HPDE6-E6E7 (cell line): ENCODE measurements at regions not wholly inside any gene's neighbourhood (a gene's known extent, or its start where the extent isn't known, plus 50 kb on each side); places are given as distances from the start of the nearest gene placed in this dataset.
"Not testable (repeated sequence)": the region's sequence is repeated elsewhere in the genome, so short reads cannot be mapped to it uniquely, and the experiment has no call there.

Source experiments
- DNase-seq: peaks from one replicate; pipeline ENCODE4 v3.0.0; 2011; ENCODE audit warnings: missing footprints; ENCODE audit errors: extremely low spot score

GRCh38 chr13:34166406-34166805 is 348.5 kb downstream of the RFC3 start:
- no peak for DNase-seq

GRCh38 chr13:34167347-34167746 is 349.4 kb downstream of the RFC3 start:
- DNase-seq: no peak

- no peak for DNase-seq
Measured at GRCh38 chr13:34172048-34172447, 354.1 kb downstream of the RFC3 start.

DNA sequence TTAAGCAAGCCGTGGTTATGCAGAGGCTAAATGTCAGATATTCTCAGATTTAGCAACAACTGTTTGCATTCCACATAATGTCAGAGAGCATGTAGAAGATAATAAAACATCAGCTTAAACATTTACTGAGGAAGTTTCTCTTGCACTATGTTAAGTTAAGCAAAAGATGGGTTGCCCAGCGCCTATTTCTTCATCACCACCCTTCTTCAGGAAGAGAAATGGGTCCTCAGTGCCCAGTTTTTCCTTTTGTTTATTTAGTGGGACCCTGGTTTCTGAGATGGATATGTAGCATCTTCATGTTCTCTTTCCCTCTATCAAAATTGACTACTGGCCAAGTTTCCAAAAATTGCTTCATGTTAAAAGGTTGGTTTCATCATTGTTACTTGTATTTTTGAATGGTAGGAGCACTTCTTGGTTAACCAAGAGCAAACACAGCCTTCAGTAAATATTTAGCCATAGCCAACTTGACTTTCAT is 356.8 kb downstream of the RFC3 start:
- no peak for DNase-seq

DNA sequence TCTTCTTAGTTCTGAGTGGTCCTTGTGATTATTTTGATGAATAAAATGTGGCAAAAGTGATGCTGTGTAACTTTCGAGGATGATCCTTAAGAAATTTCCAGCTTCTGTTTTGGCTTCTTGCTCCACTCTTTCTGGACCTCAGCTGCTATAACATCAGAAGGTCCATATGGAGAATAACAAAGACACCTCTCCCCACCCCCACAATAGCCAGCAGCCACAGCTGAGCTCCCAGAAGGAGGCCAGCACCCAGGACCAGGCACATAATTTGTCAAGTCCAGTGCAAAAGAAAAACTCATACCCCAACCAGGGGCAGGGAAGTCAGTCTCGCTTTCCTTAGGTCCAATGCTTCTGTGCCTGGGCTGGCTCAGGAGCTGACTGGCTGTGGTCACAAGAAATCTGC is 357.6 kb downstream of the RFC3 start:
- no peak for DNase-seq

DNA sequence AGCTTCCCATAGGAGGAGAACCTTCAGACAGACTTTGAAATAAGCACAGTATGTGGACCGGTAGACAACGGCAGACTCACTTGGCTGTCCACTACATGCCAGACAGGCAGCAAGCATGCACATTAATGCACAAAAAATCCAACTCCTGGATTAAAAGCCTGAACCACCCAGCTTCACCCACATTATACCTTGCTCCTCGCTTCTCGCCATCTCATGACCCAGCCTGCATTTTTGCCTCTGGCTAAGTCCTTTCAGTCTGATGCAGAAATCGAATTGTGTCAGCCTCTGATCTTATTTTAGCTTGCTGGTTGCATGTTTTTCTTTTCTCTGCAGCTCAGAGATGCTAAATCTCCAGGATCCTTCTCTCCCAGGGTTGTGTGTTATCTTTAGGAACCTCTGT is 358.7 kb downstream of the RFC3 start:
- no peak for DNase-seq

DNA sequence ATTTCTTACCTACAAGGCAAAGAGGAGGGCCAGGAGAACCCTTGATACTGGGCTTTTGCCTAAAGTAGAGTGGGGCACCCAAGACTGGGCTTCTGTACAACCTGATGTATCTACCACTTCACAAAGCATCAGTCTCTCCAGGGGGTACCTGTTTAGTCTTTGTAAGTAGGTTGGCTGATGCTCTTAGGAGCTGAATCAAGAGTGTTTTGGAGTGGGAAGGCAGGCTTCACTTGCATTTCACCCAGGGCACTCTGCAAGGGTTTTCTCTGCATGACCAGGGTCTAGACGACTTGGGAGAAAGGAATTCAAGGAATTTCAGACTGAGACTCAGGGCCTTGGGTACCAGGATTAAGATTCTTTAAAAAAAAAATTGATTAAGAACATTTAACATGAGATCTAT is 361.5 kb downstream of the RFC3 start:
- DNase-seq: no peak

DNA sequence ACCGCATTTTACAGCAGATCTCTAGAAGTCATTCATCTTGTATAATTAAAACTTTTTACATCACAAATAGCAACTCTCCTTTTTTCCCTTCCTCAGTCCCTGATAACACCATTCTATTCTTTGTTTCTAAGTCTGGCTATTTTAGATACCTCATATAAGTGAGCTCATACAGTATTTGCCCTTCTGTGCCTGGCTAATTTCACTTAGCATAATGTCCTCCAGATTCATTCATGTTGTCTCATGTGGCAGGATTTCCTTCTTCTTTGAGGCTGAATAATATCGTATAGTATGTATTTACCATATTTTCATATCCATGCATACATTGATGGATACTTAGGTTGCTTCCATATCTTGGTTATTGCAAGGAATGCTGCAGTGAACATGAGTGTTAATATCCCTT is 362.0 kb downstream of the RFC3 start:
- no peak for DNase-seq

- DNase-seq: not testable (repeated sequence)
Measured at GRCh38 chr13:34181256-34181655, 363.3 kb downstream of the RFC3 start.

GRCh38 chr13:34189946-34190345 is 372.0 kb downstream of the RFC3 start:
- no peak for DNase-seq

- no peak for DNase-seq
Measured at GRCh38 chr13:34201050-34201913, 383.3 kb downstream of the RFC3 start.

GRCh38 chr13:34207334-34207733 is 389.4 kb downstream of the RFC3 start:
- peak; percentile 0 for DNase-seq

GRCh38 chr13:34207872-34208271 is 389.9 kb downstream of the RFC3 start:
- no peak for DNase-seq

DNA sequence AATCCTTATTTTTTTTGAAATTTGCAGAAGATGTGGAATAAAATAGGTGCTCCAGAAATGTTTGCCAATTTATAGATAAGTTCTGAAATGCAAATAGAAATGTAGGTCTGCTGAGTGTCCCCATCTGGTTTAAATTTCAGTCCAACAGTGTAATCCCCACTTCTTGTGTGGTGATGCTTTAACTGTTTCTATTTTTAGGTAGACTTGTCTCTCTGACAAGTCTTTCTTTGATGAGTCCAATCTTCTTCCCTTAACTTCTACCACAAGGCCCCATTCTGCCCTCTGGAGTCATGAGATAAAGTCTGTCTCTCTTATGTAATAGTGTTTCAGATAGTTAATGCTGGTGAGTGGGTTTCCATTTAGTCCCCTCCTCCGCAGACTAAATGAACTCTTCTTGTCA is 390.4 kb downstream of the RFC3 start:
- no peak for DNase-seq

- no peak for DNase-seq
Measured at GRCh38 chr13:34210341-34210740, 392.4 kb downstream of the RFC3 start.

DNA sequence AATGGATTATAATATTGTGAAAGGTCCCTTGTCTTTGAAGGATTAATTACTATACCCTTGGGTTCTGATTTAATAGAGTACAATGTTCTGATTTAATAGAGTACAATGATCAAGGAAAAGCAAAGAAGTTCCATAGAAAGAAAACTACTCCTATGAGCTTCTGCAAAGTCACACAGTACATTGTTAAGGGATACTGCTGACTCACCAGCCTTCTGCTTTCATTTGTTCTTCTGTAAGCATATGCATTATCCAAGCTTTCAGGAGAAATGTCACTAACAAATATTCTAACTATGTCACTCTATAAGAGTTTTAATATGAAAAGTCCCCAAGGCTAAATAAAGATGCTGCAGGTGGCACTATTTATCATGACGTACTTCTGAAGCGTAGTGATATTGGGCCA is 396.7 kb downstream of the RFC3 start:
- no peak for DNase-seq

- DNase-seq: no peak
Measured at GRCh38 chr13:34216256-34216655, 398.3 kb downstream of the RFC3 start.

DNA sequence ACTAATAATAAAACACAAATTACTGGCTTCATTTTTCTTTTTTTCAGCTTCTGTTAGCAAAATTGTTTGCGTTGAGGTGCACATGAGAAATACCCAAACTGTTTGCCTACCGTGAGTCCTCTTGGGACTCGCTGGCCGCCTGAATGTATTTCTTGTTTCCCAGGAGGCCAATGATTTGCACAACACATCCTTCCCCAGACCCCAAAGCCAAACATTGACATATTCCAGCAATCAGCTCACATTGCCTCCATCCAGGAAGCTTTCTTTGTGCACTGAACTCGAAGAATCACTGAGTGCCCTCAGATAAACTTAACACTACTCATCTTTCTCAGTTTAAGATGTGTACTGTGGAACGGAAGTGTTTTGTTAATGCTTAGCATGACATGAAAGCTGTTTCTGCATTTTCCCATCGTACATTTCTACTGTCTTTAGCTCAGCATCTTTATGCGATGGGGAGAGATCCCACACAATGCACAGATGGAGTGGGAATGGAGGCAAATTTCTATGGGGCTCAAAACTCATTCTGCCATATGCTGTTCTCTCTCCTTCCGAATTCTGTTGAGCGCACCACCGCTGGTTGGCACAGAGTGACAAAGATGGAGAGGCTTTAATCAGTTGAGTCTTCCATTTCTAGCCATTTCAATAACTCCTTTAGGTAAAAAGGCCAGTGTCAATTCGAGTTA is 399.5 kb downstream of the RFC3 start:
- DNase-seq: no peak

GRCh38 chr13:34223984-34224383 is 406.0 kb downstream of the RFC3 start:
- DNase-seq: no peak

- DNase-seq: no peak
Measured at GRCh38 chr13:34224877-34225276, 406.9 kb downstream of the RFC3 start.

- DNase-seq: no peak
Measured at GRCh38 chr13:34230271-34230670, 412.3 kb downstream of the RFC3 start.

GRCh38 chr13:34241332-34241731 is 423.4 kb downstream of the RFC3 start:
- DNase-seq: no peak

GRCh38 chr13:34243403-34243802 is 425.5 kb downstream of the RFC3 start:
- DNase-seq: no peak
